ENCODE measurements at regions not wholly inside any gene's neighbourhood (a gene's known extent, or its start where the extent isn't known, plus 50 kb on each side); places are given as distances from the start of the nearest gene placed in this dataset.
"Not testable (repeated sequence)": the region's sequence is repeated elsewhere in the genome, so short reads cannot be mapped to it uniquely, and the experiment has no call there.

GRCh38 chr3:181533811-181534210 lies 177.9 kb upstream of the SOX2 start:
- no peak for DNase-seq (ENCODE audit: low spot score)

- no peak for DNase-seq (ENCODE audit: low spot score)
Observed at GRCh38 chr3:181530584-181530983, 181.1 kb upstream of the SOX2 start.

GRCh38 chr3:181521831-181522230 lies 189.9 kb upstream of the SOX2 start:
- DNase-seq (ENCODE audit: low spot score) = no peak

- no peak for DNase-seq (ENCODE audit: low spot score)
Observed at GRCh38 chr3:181518222-181518621, 193.5 kb upstream of the SOX2 start.

- no peak for DNase-seq (ENCODE audit: low spot score)
Observed at GRCh38 chr3:181512787-181513186, 198.9 kb upstream of the SOX2 start.

- DNase-seq (ENCODE audit: low spot score) = no peak
Observed at GRCh38 chr3:181510500-181510899, 201.2 kb upstream of the SOX2 start.

GRCh38 chr3:181497358-181497757 lies 214.4 kb upstream of the SOX2 start:
- no peak for DNase-seq (ENCODE audit: low spot score)

- no peak for DNase-seq (ENCODE audit: low spot score)
Observed at GRCh38 chr3:181493423-181493822, 218.3 kb upstream of the SOX2 start.

GRCh38 chr3:181488536-181488935 lies 223.2 kb upstream of the SOX2 start:
- peak; percentile 35 for DNase-seq (ENCODE audit: low spot score)

- no peak for DNase-seq (ENCODE audit: low spot score)
Observed at GRCh38 chr3:181487236-181487978, 224.3 kb upstream of the SOX2 start.

- DNase-seq (ENCODE audit: low spot score) = no peak
Observed at GRCh38 chr3:181486141-181486885, 225.4 kb upstream of the SOX2 start.

GRCh38 chr3:181484026-181484425 lies 227.7 kb upstream of the SOX2 start:
- DNase-seq (ENCODE audit: low spot score) = peak; percentile 56

- not testable (repeated sequence) for DNase-seq (ENCODE audit: low spot score)
Observed at GRCh38 chr3:181475146-181475545, 236.6 kb upstream of the SOX2 start.

- no peak for DNase-seq (ENCODE audit: low spot score)
Observed at GRCh38 chr3:181470349-181470748, 241.4 kb upstream of the SOX2 start.

- DNase-seq (ENCODE audit: low spot score) = no peak
Observed at GRCh38 chr3:181464033-181464694, 247.6 kb upstream of the SOX2 start.

- no peak for DNase-seq (ENCODE audit: low spot score)
Observed at GRCh38 chr3:181461381-181461780, 250.3 kb upstream of the SOX2 start.

- no peak for DNase-seq (ENCODE audit: low spot score)
Observed at GRCh38 chr3:181459516-181459915, 252.2 kb upstream of the SOX2 start.

GRCh38 chr3:181458857-181459256 lies 252.9 kb upstream of the SOX2 start:
- DNase-seq (ENCODE audit: low spot score) = peak; percentile 82

GRCh38 chr3:181457756-181458155 lies 254.0 kb upstream of the SOX2 start:
- DNase-seq (ENCODE audit: low spot score) = no peak

GRCh38 chr3:181457190-181457589 lies 254.5 kb upstream of the SOX2 start:
- DNase-seq (ENCODE audit: low spot score) = peak; percentile 98

GRCh38 chr3:181455276-181455675 lies 256.4 kb upstream of the SOX2 start:
- DNase-seq (ENCODE audit: low spot score) = no peak

GRCh38 chr3:181454451-181455027 lies 257.2 kb upstream of the SOX2 start:
- peak; percentile 84 for DNase-seq (ENCODE audit: low spot score)

- DNase-seq (ENCODE audit: low spot score) = no peak
Observed at GRCh38 chr3:181446741-181447140, 265.0 kb upstream of the SOX2 start.
